Heart left ventricle (tissue), 13 donors: ENCODE measurements at regions not wholly inside any gene's neighbourhood (a gene's known extent, or its start where the extent isn't known, plus 50 kb on each side); places are given as distances from the start of the nearest gene placed in this dataset.

ENCODE experiments used
- POLR2A ChIP-seq, 2 donors: fragments of 450-650 bp; IDR thresholded peaks; one replicate each; pipeline ENCODE4 v1.6.1; 2017; ENCODE audit warnings: antibody characterized with exemption in 2 of 2, mild to moderate bottlenecking in 2 of 2, moderate library complexity in 2 of 2
- TF ChIP-seq, protein P1 (sequence below), 12 donors: fragments of 200-600 bp; sonication (generic) in 4 of 12; IDR thresholded peaks; one replicate each; pipeline versions ENCODE4 v1.5.0 to v1.8.0; 2018 to 2022; ENCODE audit warnings: antibody characterized with exemption in 12 of 12, mild to moderate bottlenecking in 5 of 12
- donor health status: ischemic (EF 13 %, LVEDD 7.1; RV severe dilation, severe dysfunction).
- donor health status: DM: no; HTN: yes; CAD: no.
- donor health status: DM: no; HTN: no; CAD: no.
- donor health status: ischemic (EF 25% LVEDD 6.9; RV normal size, moderate dysfunction).
- donor health status: ischemic (EF 25% LVEDD 5.7; RV mildly dilated, moderate dysfunction).
- donor health status: ischemic (EF 35%, LVEDD 5.7; RV mildly dilated, moderate dysfunction).
- donor health status: nonischemic (EF 11% LVEDD 7.7; RV severe dilation, severe dysfunction).
- donor health status: DM: yes; HTN: yes; CAD: no.
- donor health status: PGD.
- donor health status: ischemic (EF 29% LVEDD 5.4; RV normal size, mild dysfunction).
- donor health status: nonischemic (EF 23%, LVEDD 6.1; RV moderate dilation, normal function).

DNA sequence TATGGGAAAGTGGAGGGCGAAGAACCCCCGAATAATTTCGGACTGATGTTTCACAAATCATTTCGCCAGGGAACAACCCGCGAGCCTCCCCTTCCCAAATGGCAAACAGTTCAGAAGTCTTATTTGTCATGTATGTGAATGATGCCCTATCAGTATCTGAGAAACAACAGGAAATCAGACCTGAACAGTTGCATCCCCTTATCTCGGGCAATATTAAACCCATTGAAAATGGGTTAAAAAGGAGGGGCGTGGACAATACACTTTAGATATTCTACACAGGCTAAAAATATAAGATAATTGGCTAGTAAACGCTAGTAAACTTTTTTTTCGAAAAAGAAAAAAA lies 1003.3 kb upstream of the NR2F2 start:
- TF ChIP-seq, protein P1, sequence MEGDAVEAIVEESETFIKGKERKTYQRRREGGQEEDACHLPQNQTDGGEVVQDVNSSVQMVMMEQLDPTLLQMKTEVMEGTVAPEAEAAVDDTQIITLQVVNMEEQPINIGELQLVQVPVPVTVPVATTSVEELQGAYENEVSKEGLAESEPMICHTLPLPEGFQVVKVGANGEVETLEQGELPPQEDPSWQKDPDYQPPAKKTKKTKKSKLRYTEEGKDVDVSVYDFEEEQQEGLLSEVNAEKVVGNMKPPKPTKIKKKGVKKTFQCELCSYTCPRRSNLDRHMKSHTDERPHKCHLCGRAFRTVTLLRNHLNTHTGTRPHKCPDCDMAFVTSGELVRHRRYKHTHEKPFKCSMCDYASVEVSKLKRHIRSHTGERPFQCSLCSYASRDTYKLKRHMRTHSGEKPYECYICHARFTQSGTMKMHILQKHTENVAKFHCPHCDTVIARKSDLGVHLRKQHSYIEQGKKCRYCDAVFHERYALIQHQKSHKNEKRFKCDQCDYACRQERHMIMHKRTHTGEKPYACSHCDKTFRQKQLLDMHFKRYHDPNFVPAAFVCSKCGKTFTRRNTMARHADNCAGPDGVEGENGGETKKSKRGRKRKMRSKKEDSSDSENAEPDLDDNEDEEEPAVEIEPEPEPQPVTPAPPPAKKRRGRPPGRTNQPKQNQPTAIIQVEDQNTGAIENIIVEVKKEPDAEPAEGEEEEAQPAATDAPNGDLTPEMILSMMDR (IDR thresholded peaks at IDR 0.05): no peak
- no peak for TF ChIP-seq POLR2A (IDR thresholded peaks at IDR 0.05)
